Neural cell (in vitro differentiated cells): ENCODE measurements at regions not wholly inside any gene's neighbourhood (a gene's known extent, or its start where the extent isn't known, plus 50 kb on each side); places are given as distances from the start of the nearest gene placed in this dataset.

Experiments used
- H2AFZ ChIP-seq: fragments of 200-600, 300-800 bp; sonication (generic), shearing (Covaris generic); 2 replicates; pipeline ENCODE4 v1.6.0; 2014; ENCODE audit warnings: low read depth, mild to moderate bottlenecking, antibody characterized with exemption, low read length, moderate library complexity
- H3F3A ChIP-seq: fragments of 200-600 bp; shearing (Covaris generic); 2 replicates; pipeline ENCODE4 v1.6.1; 2016; ENCODE audit warnings: mild to moderate bottlenecking, moderate library complexity, mixed read lengths, antibody characterized with exemption, low read length; ENCODE audit not compliant: insufficient read depth, poor library complexity, severe bottlenecking
- H3K27ac ChIP-seq: fragments of 200-600, 300-800 bp; sonication (generic), shearing (Covaris generic); 2 replicates; pipeline ENCODE4 v1.5.1; 2014; ENCODE audit warnings: mild to moderate bottlenecking, low read length, moderate library complexity
- H3K27me3 ChIP-seq: fragments of 300-800, 200-600 bp; sonication (generic), shearing (Covaris generic); 2 replicates; pipeline ENCODE4 v1.6.0; 2014; ENCODE audit warnings: mild to moderate bottlenecking, low read depth, low read length, moderate library complexity; ENCODE audit not compliant: insufficient read depth
- H3K36me3 ChIP-seq: fragments of 300-800, 200-600 bp; sonication (generic), shearing (Covaris generic); 2 replicates; pipeline ENCODE4 v1.5.1; 2014; ENCODE audit warnings: mild to moderate bottlenecking, antibody characterized with exemption, low read length, moderate library complexity; ENCODE audit not compliant: insufficient read depth
- H3K4me2 ChIP-seq: fragments of 300-800, 200-600 bp; sonication (generic), shearing (Covaris generic); 2 replicates; pipeline ENCODE4 v1.6.0; 2014; ENCODE audit warnings: mild to moderate bottlenecking, low read length
- H3K4me3 ChIP-seq: fragments of 300-800, 200-600 bp; sonication (generic), shearing (Covaris generic); 2 replicates; pipeline ENCODE4 v1.5.1; 2014; ENCODE audit warnings: mild to moderate bottlenecking, low read length, moderate library complexity
- H3K79me2 ChIP-seq: fragments of 200-600 bp; shearing (Covaris generic); replicated peaks from 2 replicates; pipeline ENCODE4 v1.6.0; 2014; ENCODE audit warnings: mild to moderate bottlenecking, low read length, moderate library complexity; ENCODE audit not compliant: insufficient read depth
- H3K9ac ChIP-seq: fragments of 300-800, 200-600 bp; sonication (generic), shearing (Covaris generic); 2 replicates; pipeline ENCODE4 v1.6.1; 2016; ENCODE audit warnings: mild to moderate bottlenecking, low read length, mixed read lengths
- H3K9me2 ChIP-seq: fragments of 200-600 bp; shearing (Covaris generic); 2 replicates; pipeline ENCODE4 v1.6.1; 2016; ENCODE audit warnings: mild to moderate bottlenecking, low read length, mixed read lengths; ENCODE audit not compliant: insufficient read depth
- H3K9me3 ChIP-seq: fragments of 200-600, 300-800 bp; sonication (generic), shearing (Covaris generic); 2 replicates; pipeline ENCODE4 v1.6.1; 2016; ENCODE audit warnings: mild to moderate bottlenecking, mixed run types, low read length, moderate library complexity, mixed read lengths
- H4K20me1 ChIP-seq: fragments of 200-600 bp; shearing (Covaris generic); 2 replicates; pipeline ENCODE4 v1.6.1; 2016; ENCODE audit warnings: mild to moderate bottlenecking, mixed run types; ENCODE audit not compliant: insufficient read depth
- CTCF ChIP-seq: fragments of 450-650 bp; IDR thresholded peaks from 2 replicates; pipeline ENCODE4 v1.5.1; 2014; ENCODE audit warnings: antibody characterized with exemption, mild to moderate bottlenecking, moderate library complexity; ENCODE audit not compliant: poor library complexity, severe bottlenecking
- EP300 ChIP-seq: fragments of 450-650 bp; conservative IDR thresholded peaks from 2 replicates; pipeline ENCODE4 v1.6.1; 2014; ENCODE audit warnings: antibody characterized with exemption, mild to moderate bottlenecking, moderate library complexity; ENCODE audit not compliant: poor library complexity, severe bottlenecking
- EZH2 ChIP-seq: fragments of 200-600, 300-800 bp; shearing (Covaris generic), sonication (generic); IDR thresholded peaks from 2 replicates; pipeline ENCODE4 v1.6.1; 2014; ENCODE audit warnings: antibody characterized with exemption, low read length, borderline replicate concordance, mild to moderate bottlenecking; ENCODE audit not compliant: insufficient read depth, poor library complexity, severe bottlenecking
- MXI1 ChIP-seq: fragments of 450-650 bp; conservative IDR thresholded peaks from 2 replicates; pipeline ENCODE4 v1.6.1; 2014; ENCODE audit warnings: antibody characterized with exemption, mild to moderate bottlenecking; ENCODE audit not compliant: poor library complexity, severe bottlenecking
- POLR2AphosphoS5 ChIP-seq: IDR thresholded peaks from 2 replicates; pipeline ENCODE4 v1.6.1; 2012
- RAD21 ChIP-seq: fragments of 450-650 bp; conservative IDR thresholded peaks from 2 replicates; pipeline ENCODE4 v1.6.1; 2014; ENCODE audit warnings: antibody characterized with exemption, mild to moderate bottlenecking, moderate library complexity
- REST ChIP-seq: IDR thresholded peaks from 2 replicates; pipeline ENCODE4 v1.6.1; 2012; ENCODE audit warnings: borderline replicate concordance
- SMC3 ChIP-seq: fragments of 450-650 bp; conservative IDR thresholded peaks from 2 replicates; pipeline ENCODE4 v1.6.1; 2014; ENCODE audit warnings: antibody characterized with exemption, mild to moderate bottlenecking, moderate library complexity; ENCODE audit not compliant: poor library complexity
- TAF1 ChIP-seq: IDR thresholded peaks from 2 replicates; pipeline ENCODE4 v1.6.1; 2012; ENCODE audit warnings: low read depth

GRCh38 chr4:33200377-33200776, 2480.2 kb downstream of the PCDH7 start:
- no peaks in the 10 kb centered on the region for H3K9me2 ChIP-seq

GRCh38 chr4:33218238-33218637, 2498.1 kb downstream of the PCDH7 start:
- H3K27ac ChIP-seq = no peak overlapping the region

More at GRCh38 chr4:33200377-33200776, 2480.2 kb downstream of the PCDH7 start:
- no peaks in the 10 kb centered on the region for H3F3A ChIP-seq
- H3K27me3 ChIP-seq = no peaks in the 10 kb centered on the region
- no peaks in the 10 kb centered on the region for H3K9me3 ChIP-seq
- no peaks in the 10 kb centered on the region for H3K36me3 ChIP-seq
- no peaks in the 10 kb centered on the region for H3K79me2 ChIP-seq
- H4K20me1 ChIP-seq = no peaks in the 10 kb centered on the region
- no peak overlapping the region for H3K4me2 ChIP-seq
- TF ChIP-seq TAF1 (no peak), REST (no peak), CTCF (no peak), MXI1 (no peak), EZH2 (no peak), EP300 (no peak), RAD21 (no peak), POLR2AphosphoS5 (no peak), SMC3 (no peak)
- no peak overlapping the region for H3K27ac ChIP-seq
- no peak overlapping the region for H3K9ac ChIP-seq
- H3K4me3 ChIP-seq = no peak overlapping the region
- H2AFZ ChIP-seq = no peak overlapping the region

More at GRCh38 chr4:33218238-33218637, 2498.1 kb downstream of the PCDH7 start:
- Histone ChIP-seq H3K36me3 (no peaks in the 10 kb centered on the region), H3K9me3 (no peaks in the 10 kb centered on the region), H3K4me3 (no peak overlapping the region), H3K9me2 (no peaks in the 10 kb centered on the region), H3K27me3 (no peaks in the 10 kb centered on the region), H3K4me2 (no peak overlapping the region), H4K20me1 (no peaks in the 10 kb centered on the region), H3F3A (no peaks in the 10 kb centered on the region), H2AFZ (no peak overlapping the region), H3K79me2 (no peaks in the 10 kb centered on the region), H3K9ac (no peak overlapping the region)
- TF ChIP-seq REST (no peak), SMC3 (no peak), EP300 (no peak)
